Stimulated activated CD4-positive, alpha-beta T cell treated with anti-CD3 and anti-CD28 coated beads, TNF-alpha, amount 100 ng/mL, for 1 hour (primary cell): ENCODE measurements at regions not wholly inside any gene's neighbourhood (a gene's known extent, or its start where the extent isn't known, plus 50 kb on each side); places are given as distances from the start of the nearest gene placed in this dataset.
"Not testable (repeated sequence)": the region's sequence is repeated elsewhere in the genome, so short reads cannot be mapped to it uniquely, and the experiment has no call there.

Experiments used
- DNase-seq, 3 donors: peaks; one replicate each; pipeline ENCODE4 v3.0.0-alpha.2; 2020; ENCODE audit warnings: low read depth in 3 of 3, low spot score in 1 of 3

DNA sequence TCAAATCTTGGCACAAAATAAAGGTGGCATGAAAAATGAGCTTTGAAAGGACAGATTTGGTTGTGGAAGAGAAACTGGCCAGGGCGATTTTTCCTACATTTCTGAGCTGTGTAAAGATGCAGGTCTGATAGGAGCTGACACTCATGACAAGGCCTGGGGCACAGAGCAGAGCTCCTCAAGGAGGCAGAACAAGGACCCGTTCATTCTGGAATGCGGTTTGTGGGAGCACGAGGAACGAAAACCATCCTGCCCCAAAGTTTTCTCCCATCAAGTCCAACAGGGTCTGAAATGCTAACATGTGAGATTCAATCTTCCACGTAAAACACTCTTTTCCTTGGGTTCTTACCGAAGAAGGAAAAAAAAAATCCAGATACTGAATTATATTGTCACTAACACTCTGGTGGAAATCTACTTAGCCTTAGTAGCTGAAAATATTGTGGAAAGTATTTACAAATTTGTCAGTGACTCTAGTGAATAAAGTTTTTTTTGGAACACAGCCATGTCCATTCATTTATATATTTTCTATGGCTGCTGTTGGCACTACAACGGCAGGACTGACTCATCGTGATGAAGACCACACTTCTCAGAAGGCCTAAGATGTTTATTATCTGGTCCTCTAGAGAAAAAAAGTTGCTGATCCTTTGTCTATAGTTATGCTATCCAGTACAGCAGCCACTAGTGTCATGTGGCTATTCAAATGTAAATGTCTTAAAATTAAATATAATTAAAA lies 215.7 kb downstream of the BAMBI start:
- no peak for DNase-seq

DNA sequence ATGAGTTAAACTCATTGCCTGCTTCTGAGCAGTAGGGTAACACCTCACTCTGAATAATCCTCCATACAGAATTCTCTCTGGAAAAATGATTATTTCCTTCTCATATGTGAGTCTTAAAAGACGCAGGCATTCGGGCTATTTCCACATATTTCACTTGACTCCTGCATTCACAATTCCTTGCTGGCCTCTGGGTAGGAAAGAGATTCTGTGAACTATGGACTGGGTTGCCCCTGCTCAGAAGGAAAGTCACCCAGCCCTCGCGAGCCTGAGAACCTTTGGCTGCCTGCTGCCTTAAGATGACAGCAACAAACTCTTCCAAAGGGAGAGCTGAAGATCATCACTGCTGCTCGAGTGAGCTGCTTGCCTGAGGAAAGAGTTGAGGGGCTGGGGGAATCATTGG lies 216.8 kb downstream of the BAMBI start:
- no peak for DNase-seq

DNA sequence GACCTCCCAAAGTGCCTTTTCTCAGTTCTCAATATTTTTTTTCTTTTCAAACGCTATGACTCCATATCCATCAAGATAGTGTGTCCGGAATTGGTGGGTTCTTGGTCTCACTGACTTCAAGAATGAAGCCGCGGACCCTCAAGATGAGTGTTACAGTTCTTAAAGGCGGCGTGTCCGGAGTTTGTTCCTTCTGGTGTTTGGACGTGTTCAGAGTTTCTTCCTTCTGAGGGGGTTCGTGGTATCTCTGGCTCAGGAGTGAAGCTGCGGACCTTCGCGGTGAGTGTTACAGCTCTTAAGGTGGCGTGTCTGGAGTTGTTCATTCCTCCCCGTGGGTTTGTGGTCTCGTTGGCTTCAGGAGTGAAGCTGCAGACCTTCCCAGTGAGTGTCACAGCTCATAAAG lies 218.3 kb downstream of the BAMBI start:
- DNase-seq, result not testable (repeated sequence)

DNA sequence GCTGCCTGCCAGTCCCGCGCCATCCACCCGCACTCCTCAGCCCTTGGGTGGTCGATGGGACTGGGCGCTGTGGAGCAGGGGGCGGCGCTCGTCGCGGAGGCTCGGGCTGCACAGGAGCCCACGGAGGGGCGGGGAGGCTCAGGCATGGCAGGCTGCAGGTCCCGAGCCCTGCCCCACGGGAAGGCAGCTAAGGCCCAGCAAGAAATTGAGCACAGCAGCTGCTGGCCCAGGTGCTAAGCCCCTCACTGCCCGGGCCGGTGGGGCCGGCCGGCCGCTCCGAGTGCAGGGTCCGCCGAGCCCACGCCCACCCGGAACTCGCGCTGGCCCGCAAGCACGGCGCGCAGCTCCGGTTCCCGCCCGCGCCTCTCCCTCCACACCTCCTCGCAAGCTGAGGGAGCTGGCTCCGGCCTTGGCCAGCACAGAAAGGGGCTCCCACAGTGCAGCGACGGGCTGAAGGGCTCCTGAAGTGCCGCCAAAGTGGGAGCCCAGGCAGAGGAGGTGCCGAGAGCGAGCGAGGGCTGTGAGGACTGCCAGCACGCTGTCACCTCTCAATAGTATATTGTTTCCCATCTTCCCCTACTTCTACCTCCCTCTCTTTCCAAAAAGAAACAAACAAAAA lies 219.6 kb downstream of the BAMBI start:
- DNase-seq, result not testable (repeated sequence)

DNA sequence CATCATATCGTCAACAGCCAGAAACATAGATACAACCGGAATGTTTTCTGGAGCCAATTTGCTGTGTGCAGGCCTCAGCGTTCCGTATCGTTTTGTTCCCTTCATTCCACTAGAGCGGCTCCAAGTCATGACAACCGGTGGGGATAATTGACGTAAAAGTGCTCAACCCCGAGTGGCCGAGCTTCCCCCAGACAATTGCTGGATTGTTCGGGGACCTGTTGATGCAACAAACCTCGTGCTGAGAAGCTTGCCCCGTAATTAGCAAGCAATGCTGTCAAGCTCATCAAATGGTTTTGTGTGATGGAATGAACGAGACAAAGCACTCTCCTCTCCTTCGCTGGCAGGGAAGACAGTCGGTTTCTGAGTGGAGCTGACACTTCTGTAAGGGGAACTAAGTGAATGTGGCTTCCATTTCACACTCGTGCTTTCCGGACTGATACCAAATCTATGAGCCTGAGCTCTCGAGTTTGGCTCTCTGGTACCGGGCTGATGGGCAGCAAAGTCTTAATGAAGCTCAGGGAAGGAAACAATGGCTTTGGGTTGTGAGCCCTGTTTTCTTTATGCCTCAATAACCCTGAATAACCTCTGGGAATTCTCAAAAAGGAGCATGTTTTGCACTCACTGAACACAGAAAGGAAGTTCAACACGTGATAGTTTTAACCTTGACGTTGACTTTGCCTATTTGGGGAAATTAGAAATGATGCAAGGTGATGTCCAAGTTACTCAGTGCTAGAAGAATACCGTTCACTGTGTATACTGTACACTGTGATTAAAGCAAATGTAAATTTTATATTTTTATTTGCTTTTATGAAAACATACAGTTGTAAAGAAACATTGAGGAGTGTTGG lies 220.5 kb downstream of the BAMBI start:
- no peak for DNase-seq

DNA sequence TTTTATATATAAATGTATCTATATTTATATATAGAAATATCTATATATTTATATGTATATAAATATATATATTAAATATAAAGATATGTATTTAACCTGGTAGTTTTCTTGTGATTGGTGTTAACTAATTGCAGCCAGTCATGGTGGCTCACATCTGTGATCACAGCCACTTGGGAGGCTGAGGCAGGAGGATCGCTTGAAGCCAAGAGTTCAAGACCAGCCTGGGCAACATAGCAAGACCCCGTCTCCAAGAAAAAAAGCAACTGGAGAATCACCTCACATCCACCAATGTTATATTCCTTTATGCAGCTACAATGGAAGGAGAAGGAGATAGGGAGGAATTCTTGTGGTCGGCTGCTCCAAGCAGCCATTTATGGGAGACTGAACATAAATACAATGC lies 224.9 kb downstream of the BAMBI start:
- no peak for DNase-seq

DNA sequence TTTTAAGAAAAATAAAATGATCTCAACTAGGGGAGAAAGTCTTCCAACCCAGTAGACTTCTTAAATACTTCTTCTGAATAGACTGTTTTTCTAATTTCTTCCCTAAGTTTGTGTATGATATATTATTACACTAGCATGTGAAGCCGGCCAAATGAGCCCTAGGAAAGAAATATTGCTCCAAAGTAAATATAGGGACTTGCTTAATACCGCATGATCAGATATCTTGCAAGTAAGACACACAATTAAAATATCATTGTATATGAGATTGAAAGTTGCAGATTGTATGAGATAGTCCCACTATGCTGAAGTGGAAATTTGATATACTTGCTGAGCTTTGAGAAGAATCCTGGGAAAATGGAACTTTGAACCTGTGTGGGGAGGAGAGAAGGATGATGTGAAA lies 225.7 kb downstream of the BAMBI start:
- no peak for DNase-seq

DNA sequence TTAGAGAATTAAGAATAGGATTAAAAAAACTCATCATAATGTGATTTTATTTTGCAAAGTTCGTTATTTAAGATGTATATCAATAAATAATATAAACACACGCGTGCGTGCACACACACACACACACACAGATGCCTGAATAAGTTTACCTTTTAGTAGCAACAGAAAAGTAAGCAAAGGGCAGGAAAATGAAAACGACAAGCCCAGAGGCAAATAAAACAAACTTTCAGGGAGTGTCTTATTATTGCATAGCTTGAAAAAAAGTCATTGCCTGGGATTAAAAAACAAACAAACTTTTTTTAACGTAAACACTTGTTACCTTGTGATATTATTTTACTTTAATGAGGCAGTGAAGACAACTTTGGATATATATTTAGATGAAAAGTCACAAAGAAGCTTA lies 226.4 kb downstream of the BAMBI start:
- DNase-seq, result no peak

DNA sequence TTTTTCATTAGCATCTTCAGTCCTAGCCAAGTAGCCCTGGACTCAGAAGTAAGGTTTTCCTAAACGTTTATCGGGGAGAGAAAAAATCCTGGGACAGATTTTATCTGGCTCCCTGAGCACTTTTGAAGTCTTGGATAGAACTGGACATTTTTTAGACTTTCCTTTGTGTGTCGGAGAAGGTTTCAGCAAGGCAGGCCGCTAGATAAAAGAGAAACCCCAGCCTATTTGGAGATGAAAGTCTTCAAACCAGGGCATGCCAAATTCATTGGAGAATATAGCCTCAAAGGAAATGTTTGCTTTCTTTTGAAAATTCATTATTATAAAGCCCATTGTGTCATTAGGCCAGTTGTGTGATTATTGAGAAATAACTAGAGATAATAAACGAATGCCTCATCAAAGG lies 228.1 kb downstream of the BAMBI start:
- no peak for DNase-seq

DNA sequence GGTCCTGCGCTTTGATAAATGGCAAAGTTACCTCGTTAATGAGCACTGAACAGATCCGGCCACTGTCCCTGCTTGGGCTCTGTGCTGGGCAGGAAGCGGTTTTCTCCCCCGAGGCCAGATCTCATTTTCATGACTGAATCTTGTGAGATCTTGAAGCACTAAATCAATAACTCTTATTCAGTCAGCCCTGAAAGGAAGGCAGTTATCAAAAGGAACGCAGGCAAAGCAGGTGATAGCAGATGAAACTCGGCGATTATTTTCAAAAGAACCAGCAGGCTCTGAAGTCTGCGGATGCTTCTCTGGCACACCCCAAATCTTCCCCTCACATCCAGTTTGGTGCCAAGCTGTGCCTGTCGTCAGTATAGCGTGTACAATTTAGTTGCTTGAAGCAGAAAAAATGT lies 228.7 kb downstream of the BAMBI start:
- no peak for DNase-seq

DNA sequence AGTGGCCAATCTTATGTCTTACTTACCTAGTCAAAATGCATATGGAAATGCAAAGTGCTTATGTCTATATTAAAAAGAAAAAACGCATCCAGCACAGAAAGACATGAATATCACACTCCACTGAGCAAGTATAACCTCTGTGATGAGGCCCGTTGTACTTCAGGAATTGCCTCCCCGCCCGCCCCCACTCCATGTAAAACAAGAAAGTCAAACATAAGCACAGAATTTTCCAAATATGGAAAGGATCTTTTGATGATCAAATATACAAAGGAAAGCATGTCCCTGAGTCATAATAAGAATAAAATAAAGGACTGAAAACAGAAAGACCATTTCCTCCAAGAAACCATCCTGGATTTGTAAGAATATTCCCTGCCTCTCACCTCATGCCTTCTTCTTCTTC lies 229.1 kb downstream of the BAMBI start:
- DNase-seq, result no peak

DNA sequence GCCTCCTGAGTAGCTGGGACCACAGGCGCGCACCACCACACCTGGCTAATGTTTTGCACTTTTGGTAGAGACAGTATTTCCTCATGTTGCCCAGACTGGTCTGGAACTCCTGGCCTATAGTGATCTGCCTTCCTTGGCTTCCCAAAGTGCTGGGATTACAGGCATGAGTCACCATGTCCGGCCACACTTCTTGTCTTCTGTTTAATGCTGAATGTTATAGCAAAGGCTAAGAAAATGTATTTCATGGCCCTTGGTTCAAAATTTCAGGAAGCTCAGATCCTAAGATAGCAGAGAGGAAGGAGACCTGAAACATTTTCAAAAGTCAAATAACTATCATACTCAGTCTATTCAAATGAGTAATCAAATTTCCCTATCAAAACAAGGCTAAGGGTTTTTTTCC lies 229.6 kb downstream of the BAMBI start:
- no peak for DNase-seq

DNA sequence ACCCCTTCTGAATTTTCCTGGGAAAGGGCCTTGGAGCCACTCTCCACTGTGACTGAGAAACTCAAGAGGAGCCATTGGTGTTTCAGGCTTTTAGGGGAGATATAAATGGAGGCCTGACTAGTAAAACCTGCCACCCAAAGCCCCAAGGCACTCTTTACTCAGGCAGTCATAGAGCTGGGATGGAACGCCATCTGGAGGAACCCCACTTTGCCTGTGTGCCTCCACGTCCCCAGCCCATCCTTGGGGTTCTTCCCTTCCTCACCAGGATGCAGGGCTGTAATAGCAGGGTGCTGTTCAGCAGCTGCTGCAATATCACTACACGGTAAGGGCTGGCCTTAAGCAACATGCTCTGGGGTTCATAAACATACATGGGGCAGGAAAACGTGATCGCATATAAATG lies 232.6 kb downstream of the BAMBI start:
- DNase-seq, result no peak

DNA sequence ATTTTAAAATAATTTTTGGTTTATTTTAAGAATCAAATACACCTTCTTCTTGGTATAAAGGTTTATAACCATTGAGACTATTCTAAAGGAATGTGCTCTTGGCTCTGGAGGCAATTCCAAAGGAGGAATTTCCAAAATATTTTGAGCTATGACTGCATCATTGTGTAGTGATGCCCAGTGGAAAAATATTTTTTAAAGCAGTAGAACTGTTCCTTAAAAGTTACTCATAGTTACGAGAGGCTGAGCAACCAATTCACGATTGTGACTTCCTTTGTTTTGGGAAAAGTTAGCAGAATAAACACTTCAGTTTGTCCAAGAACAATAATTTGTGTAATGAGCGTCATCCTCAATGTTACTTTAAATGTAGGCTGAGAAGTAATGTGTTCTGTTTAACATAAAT lies 233.6 kb downstream of the BAMBI start:
- DNase-seq, result no peak

DNA sequence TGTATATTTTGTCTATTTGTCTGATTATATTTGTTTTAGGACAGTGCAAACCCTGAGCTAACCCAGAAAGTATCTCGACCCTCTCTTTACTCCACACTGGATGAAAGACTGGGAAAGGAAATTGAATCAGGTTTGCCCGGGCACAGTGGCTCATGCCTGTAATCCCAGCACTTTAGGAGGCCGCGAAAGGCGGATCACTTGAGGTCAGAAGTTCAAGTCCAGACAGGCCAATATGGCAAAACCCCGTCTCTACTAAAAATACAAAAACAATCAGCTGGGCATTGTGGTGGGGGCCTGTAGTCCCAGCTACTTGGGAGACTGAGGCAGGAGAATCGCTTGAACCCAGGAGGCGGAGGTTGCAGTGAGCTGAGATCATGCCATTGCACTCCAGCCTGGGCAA lies 234.2 kb downstream of the BAMBI start:
- not testable (repeated sequence) for DNase-seq

DNA sequence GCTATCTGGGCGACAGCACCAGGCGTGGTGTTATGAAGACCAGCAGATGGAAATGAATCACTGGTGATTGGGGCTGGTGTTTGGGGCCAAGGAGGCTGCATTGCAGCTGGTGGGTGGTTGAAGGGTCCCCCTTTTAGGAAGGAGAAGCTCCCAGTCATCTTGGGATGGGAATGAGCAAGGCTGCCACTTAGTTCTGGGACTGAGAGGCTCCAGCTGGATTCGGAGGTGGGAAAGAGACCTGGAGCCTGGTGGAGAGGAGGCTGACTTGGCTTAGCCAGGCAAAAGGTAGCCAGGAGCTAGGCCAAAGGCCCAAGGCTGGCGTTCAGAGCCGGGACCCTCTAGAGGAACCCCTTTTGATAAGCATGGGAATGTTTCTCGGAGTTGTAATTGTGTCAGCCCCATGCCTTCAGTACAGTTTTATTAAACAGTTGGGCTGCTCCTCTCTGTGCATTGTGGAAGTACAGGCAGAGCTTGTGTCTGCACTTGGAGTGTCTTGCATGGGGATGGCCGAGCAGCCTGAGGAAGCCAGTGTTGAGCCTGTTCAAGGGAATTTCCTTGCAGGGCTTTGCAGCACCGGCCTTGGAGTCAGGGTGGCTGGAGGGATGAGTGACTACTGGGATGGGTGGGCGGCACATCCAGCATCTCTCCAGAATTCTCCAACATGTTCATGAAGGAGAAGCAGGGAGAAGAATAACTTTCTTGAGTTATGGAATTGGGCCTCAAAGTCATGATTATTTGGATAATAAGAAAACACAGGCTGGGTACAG lies 234.9 kb downstream of the BAMBI start:
- no peak for DNase-seq

DNA sequence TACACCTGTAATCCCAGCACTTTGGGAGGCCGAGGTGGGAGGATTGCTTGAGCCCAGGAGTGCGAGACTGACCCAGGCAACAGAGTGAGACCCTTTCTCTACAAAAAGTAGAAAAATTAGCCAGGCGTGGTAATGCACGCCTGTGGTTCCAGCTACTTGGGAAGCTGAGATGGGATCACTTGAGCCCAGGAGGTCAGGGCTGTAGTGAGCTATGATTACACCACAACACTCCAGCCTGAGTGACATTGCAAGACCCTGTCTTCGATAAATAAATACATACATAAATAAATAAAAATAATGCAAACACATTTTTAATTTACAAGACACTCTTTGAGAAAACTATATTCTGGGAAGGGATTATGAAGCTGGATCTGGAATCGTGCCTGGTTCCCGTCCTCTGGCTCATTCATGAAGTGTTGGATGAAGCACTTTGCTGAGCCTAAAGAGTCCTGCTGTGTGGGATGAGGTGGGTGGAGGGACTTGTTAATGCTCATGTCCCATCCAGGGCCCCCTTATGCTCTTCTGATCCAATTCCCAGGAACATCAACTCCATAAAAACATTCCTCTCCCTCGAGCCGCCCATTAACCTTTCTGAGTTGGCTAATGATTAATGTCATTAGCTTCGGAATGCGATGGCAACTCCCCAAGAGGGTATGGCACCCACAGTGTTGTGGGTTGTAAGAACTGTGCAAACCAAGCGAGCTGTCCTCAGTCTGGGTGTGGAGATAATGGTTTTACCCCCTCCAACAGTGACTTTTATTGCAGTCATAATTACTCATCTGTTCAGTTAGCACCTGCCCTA lies 236.3 kb downstream of the BAMBI start:
- DNase-seq, result no peak

DNA sequence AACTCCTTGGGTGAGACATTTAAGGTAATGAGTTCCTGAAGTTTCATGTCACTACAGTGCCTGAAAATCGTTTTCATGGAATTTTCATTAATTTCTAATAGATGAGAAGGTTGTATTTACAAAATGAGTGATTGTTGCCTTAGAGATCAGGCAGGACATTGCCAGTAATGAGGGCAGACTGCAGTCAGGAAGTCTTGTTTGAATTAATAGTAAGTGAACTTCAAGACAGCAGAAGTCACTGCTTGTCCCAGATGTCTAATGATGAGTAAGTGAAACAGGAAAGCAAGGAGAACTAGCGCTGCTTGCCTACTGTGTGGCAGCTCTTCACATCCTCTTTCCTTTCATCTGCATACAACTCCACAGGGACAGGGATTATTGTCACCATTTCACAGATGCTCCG lies 237.4 kb downstream of the BAMBI start:
- no peak for DNase-seq

DNA sequence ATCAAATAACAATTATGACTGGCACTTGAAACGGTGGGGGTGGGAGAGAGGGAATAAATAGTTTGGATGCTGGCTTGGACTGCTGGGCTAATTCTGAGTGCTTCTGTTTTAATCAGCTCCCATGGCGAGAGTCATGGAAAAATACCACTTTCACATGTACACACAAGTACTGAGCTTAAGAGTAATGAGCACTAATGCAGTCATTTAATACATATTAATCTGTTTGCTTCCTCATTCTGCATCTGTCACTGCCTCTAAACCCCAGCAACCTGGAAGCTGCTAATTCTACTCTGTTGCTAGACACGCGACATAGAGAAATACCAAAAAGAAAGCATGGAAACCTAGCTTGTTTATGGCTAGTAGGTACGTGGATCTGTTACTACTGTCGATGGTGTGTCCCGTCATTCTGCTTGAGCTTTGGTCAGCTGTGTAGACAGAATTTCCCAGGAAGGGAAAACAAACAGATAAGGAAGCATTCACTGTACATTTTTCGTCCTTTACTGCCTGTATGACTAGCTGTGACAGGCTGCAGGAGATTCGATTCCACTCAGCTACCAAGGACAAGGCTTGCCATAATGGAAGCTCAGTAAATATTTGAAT lies 238.8 kb downstream of the BAMBI start:
- no peak for DNase-seq

DNA sequence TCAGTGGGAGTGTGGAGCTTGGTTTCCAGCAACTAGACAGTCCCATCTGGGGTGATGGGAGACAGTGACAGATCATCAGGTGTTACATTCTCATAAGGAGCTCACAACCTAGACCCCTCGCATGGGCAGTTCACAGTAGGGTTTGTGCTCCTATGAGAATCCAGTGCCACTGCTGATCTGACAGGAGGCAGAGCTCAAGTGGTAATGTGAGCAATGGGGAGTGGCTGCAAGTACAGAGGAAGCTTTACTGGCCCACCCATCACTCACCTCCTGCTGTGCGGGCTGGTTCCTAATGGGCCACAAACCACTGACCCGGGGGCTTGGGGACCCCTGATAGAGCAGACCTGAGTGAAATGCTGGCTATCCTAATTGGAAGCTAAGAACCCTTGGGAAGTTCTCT lies 242.8 kb downstream of the BAMBI start:
- no peak for DNase-seq
